Epithelial cell of esophagus (primary cell): ENCODE measurements at regions not wholly inside any gene's neighbourhood (a gene's known extent, or its start where the extent isn't known, plus 50 kb on each side); places are given as distances from the start of the nearest gene placed in this dataset.

Experiments
- DNase-seq: peaks from one replicate; pipeline ENCODE4 v3.0.0; 2010; ENCODE audit warnings: low read depth
- H3K4me3 ChIP-seq: 2 replicates; pipeline ENCODE4 v1.5.1; 2011; ENCODE audit warnings: mild to moderate bottlenecking, low read length, control low read depth
- TF ChIP-seq, protein P1 (sequence below): IDR thresholded peaks from 2 replicates; pipeline ENCODE4 v1.5.1; 2011; ENCODE audit warnings: low read depth, mild to moderate bottlenecking, low read length, control low read depth, inconsistent platforms; ENCODE audit not compliant: insufficient read depth; ENCODE audit errors: missing control alignments

DNA sequence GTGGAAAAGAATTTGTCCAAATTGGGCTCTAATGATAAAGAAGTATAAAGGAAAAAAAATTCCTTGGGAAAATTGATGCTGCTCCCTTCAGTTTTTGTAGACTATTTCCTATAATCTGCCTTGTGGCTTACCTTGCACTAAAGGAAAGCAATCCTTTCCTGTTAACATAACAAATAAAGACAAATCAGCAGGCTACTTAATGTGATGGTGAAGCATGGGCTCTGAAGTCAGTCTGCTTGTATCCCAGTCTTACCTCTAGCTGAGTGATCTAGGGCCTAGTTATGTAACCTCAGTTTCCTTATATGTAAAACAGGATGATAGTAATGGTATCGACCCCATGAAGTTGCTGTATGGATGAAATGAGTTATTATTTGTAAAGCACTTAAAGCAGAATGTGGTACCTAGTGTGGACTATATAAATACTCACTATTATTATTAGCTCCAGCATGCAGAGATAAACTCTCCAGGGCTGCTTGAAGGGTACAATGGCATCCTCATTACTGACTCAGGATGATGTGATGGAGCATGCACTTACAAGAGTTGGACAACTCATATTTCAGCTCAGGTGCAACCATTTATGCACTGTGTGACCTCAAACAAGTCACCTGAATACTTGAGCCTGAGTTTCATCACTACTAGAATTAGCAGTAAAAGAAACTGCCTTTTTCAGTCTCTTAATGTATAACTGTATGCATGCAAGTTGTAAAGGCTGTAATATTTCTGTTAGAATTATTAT, 156.1 kb downstream of the DKK1 start:
- DNase-seq, result peak; percentile 92
- no peak overlapping the region for H3K4me3 ChIP-seq
- TF ChIP-seq, protein P1, sequence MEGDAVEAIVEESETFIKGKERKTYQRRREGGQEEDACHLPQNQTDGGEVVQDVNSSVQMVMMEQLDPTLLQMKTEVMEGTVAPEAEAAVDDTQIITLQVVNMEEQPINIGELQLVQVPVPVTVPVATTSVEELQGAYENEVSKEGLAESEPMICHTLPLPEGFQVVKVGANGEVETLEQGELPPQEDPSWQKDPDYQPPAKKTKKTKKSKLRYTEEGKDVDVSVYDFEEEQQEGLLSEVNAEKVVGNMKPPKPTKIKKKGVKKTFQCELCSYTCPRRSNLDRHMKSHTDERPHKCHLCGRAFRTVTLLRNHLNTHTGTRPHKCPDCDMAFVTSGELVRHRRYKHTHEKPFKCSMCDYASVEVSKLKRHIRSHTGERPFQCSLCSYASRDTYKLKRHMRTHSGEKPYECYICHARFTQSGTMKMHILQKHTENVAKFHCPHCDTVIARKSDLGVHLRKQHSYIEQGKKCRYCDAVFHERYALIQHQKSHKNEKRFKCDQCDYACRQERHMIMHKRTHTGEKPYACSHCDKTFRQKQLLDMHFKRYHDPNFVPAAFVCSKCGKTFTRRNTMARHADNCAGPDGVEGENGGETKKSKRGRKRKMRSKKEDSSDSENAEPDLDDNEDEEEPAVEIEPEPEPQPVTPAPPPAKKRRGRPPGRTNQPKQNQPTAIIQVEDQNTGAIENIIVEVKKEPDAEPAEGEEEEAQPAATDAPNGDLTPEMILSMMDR, result no peak

DNA sequence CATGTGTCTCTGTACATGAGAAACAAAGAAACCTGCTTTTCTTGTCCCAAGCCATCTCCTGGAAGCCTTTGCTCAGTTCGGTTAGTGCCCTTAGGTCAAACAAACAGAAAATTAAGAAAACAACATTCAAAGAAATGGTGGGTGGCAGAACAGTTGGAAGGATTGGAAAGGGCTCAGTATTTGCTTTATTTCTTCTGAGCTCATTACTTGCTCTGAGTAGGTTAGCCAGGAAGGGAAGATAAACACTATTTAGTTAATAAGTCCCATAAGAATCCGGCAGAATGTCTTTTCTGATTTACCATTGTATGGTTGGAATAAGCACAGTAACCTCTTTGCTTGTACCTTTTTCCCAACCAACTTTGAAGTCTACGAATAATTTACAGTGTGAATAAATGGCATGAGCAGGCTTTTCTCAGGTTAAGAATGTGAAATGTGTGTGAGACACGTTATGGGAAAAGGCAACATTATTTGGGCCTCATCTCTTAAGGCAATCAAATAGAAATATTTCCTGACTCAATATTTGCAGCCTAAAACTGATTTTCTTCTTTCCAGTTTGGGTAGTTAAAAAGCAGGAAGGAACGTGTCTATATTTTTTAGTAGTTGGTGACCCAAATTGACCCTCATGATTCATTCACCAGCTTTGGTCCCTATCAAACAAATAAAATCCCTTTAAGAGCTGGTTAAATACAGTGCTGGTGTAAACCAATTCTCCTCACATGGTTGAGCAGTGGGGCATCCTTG, 158.5 kb downstream of the DKK1 start:
- no peak overlapping the region for H3K4me3 ChIP-seq
- peak; percentile 28 for DNase-seq
- TF ChIP-seq, protein P1, result no peak

DNA sequence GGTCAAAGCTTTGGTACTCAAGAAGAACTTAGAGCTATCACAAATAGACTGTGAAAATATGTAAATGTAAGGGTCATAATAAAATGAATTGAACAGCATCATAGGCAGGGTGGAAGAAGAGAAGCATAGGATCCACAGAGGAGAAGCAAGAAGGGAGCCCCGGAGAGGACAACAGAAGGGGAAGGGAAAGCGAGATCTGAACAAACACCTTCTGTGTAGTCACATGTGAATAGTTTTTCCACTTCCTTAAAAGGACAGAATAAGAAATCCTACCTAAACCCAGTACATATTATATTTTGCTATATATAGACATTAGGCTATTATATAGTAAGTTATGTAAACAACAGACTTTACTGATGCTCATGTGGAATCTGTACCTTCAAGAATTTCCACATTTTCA, 160.2 kb downstream of the DKK1 start:
- TF ChIP-seq, protein P1, result no peak
- no peak for DNase-seq
- H3K4me3 ChIP-seq, result no peak overlapping the region

DNA sequence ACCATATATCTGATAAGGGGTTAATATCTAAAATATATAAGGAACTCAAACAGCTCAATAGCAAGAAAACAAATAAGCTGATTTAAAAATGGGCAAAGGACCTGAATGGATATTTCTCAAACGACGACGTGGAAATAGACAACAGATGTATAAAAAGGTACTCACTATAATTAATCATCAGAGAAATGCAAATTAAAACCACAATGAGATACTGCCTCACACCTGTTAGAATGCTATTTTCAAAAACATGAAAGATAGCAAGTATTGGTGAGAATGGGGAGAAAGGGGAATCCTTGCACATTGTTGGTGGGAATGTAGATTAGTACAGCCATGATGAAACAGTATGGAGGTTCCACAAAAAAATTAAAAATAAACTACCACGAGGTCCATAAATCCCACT, 163.2 kb downstream of the DKK1 start:
- H3K4me3 ChIP-seq, result no peak overlapping the region
- TF ChIP-seq, protein P1, result no peak
- DNase-seq, result no peak

DNA sequence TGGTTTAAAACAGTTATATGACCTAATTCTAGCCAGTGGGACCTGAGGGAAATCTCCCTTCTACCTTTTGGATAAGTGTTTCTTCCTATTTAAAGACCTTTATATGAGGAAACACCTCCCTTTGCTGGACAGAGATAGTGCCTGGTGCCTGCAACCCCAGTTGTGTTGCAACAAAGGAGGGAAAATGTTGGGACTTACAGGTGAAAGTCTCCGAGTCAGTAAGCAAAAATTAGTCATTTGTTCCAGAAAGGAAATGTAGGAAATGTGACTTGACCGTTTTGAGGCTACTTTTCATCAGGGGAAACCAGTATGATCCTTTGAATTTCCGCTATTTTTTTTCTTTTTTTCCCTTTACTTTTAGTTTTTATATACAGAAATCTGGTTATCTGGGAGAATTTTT, 165.5 kb downstream of the DKK1 start:
- TF ChIP-seq, protein P1, result no peak
- no peak overlapping the region for H3K4me3 ChIP-seq
- peak; percentile 20 for DNase-seq

DNA sequence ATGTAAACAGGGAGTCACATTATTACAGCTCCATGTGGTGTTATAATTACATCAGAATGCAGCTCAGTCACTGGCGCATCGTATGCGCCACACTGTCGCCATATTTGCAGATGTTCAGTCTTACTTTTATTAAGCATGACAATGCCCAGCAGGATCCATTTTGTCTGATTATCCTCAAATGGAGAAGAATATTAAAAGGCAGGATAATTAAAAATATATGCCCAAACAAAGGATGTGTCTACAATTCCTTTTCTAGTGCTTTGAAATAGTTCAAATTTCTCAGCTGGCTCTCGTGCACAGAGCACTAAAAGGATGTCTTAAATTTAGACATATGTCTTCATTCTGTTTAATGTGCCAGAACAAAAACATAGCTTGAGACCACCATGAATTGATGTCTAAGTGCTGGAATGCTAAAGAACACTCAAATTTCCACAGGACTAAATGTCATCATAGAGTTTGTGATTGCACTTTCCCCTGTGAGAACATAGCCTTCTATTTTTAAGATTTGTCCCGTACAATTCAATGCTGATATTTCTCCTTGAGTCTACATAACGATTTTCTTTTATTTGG, 168.0 kb downstream of the DKK1 start:
- no peak for DNase-seq
- TF ChIP-seq, protein P1, result no peak

More for the DNA sequence above, 168.0 kb downstream of the DKK1 start:
- H3K4me3 ChIP-seq, result no peak overlapping the region
